Thyroid gland (tissue), 4 donors: ENCODE measurements at regions not wholly inside any gene's neighbourhood (a gene's known extent, or its start where the extent isn't known, plus 50 kb on each side); places are given as distances from the start of the nearest gene placed in this dataset.

Experiments
- POLR2A ChIP-seq, 2 donors: fragments of 450-650 bp; IDR thresholded peaks; one replicate each; pipeline ENCODE4 v1.6.1; 2017; ENCODE audit warnings: antibody characterized with exemption in 2 of 2, mild to moderate bottlenecking in 2 of 2, moderate library complexity in 1 of 2
- TF ChIP-seq, protein P1 (sequence below), 6 experiments: fragments of 200-600 bp in 3 of 6; fragments of 450-650 bp in 3 of 6; sonication (generic) in 3 of 6; IDR thresholded peaks; one replicate each; pipeline ENCODE4 v1.5.1; 2016 to 2019; ENCODE audit warnings: antibody characterized with exemption in 6 of 6, mild to moderate bottlenecking in 2 of 6, inconsistent platforms in 1 of 6, moderate library complexity in 1 of 6

GRCh38 chr14:38512236-38512635 lies 256.3 kb upstream of the CLEC14A start:
- TF ChIP-seq, protein P1, sequence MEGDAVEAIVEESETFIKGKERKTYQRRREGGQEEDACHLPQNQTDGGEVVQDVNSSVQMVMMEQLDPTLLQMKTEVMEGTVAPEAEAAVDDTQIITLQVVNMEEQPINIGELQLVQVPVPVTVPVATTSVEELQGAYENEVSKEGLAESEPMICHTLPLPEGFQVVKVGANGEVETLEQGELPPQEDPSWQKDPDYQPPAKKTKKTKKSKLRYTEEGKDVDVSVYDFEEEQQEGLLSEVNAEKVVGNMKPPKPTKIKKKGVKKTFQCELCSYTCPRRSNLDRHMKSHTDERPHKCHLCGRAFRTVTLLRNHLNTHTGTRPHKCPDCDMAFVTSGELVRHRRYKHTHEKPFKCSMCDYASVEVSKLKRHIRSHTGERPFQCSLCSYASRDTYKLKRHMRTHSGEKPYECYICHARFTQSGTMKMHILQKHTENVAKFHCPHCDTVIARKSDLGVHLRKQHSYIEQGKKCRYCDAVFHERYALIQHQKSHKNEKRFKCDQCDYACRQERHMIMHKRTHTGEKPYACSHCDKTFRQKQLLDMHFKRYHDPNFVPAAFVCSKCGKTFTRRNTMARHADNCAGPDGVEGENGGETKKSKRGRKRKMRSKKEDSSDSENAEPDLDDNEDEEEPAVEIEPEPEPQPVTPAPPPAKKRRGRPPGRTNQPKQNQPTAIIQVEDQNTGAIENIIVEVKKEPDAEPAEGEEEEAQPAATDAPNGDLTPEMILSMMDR (IDR thresholded peaks at IDR 0.05) = no peak
- TF ChIP-seq POLR2A (IDR thresholded peaks at IDR 0.05) = no peak
